22Rv1 (cell line): ENCODE measurements at regions not wholly inside any gene's neighbourhood (a gene's known extent, or its start where the extent isn't known, plus 50 kb on each side); places are given as distances from the start of the nearest gene placed in this dataset.

ENCODE experiments used
- CTCF ChIP-seq: fragments of 450-650 bp; IDR thresholded peaks from 2 replicates; pipeline ENCODE4 v1.5.1; 2017; ENCODE audit warnings: mild to moderate bottlenecking
- ZFX ChIP-seq: fragments of 450-650 bp; IDR thresholded peaks from 2 replicates; pipeline ENCODE4 v1.6.1; 2017; ENCODE audit warnings: antibody characterized with exemption, borderline replicate concordance

- no peak for TF ChIP-seq CTCF
- no peak for TF ChIP-seq ZFX
These were observed 163.9 kb downstream of the LEPR start for GRCh38 chr1:65584399-65584798.
